H9 (cell line): ENCODE measurements at regions not wholly inside any gene's neighbourhood (a gene's known extent, or its start where the extent isn't known, plus 50 kb on each side); places are given as distances from the start of the nearest gene placed in this dataset.

Experiments
- DNase-seq: peaks from one replicate; pipeline ENCODE4 v3.0.0-alpha.2; 2017
- H2AFZ ChIP-seq: one replicate; pipeline ENCODE4 v1.6.1; 2013; ENCODE audit warnings: mild to moderate bottlenecking, low read length, control low read depth, moderate library complexity
- H2AK5ac ChIP-seq: 2 replicates; pipeline ENCODE4 v1.6.1; 2013; ENCODE audit warnings: low read length, control low read depth, mixed read lengths; ENCODE audit not compliant: insufficient read length
- H2BK120ac ChIP-seq: one replicate; pipeline ENCODE4 v1.6.1; 2013; ENCODE audit warnings: low read depth, mild to moderate bottlenecking, low read length, control low read depth, inconsistent platforms; ENCODE audit not compliant: poor library complexity, severe bottlenecking
- H2BK12ac ChIP-seq: 2 replicates; pipeline ENCODE4 v1.6.1; 2013; ENCODE audit warnings: low read length, control low read depth, mixed read lengths, low read depth; ENCODE audit not compliant: insufficient read length
- H2BK15ac ChIP-seq: 2 replicates; pipeline ENCODE4 v1.6.1; 2013; ENCODE audit warnings: low read depth, low read length, control low read depth
- H2BK20ac ChIP-seq: one replicate; pipeline ENCODE4 v1.6.1; 2013; ENCODE audit warnings: low read depth, mild to moderate bottlenecking, low read length, control low read depth, inconsistent platforms; ENCODE audit not compliant: poor library complexity, severe bottlenecking
- H2BK5ac ChIP-seq: 2 replicates; pipeline ENCODE4 v1.6.1; 2013; ENCODE audit warnings: low read length, control low read depth, mixed read lengths; ENCODE audit not compliant: insufficient read length
- H3K14ac ChIP-seq: 2 replicates; pipeline ENCODE4 v1.6.1; 2013; ENCODE audit warnings: low read length, control low read depth; ENCODE audit not compliant: insufficient read depth
- H3K18ac ChIP-seq: 2 replicates; pipeline ENCODE4 v1.6.1; 2013; ENCODE audit warnings: low read depth, mild to moderate bottlenecking, mixed read lengths, low read length, control low read depth; ENCODE audit not compliant: insufficient read length
- H3K23ac ChIP-seq: 2 replicates; pipeline ENCODE4 v1.6.1; 2013; ENCODE audit warnings: low read length, control low read depth, mixed read lengths, low read depth; ENCODE audit not compliant: insufficient read length
- H3K23me2 ChIP-seq: 2 replicates; pipeline ENCODE4 v1.6.1; 2013; ENCODE audit warnings: low read depth, mild to moderate bottlenecking, mixed read lengths, low read length, control low read depth; ENCODE audit not compliant: insufficient read length, poor library complexity, severe bottlenecking
- H3K27ac ChIP-seq: 2 replicates; pipeline ENCODE4 v1.5.1; 2013; ENCODE audit warnings: low read length, control low read depth, mixed read lengths, low read depth; ENCODE audit not compliant: insufficient read length
- H3K27me3 ChIP-seq: 2 replicates; pipeline ENCODE4 v1.6.1; 2013; ENCODE audit warnings: low read length, control low read depth, inconsistent platforms; ENCODE audit not compliant: insufficient read depth
- H3K4ac ChIP-seq: 2 replicates; pipeline ENCODE4 v1.6.1; 2013; ENCODE audit warnings: low read depth, mild to moderate bottlenecking, control low read depth, inconsistent platforms, low read length, moderate library complexity
- H3K4me1 ChIP-seq: 2 replicates; pipeline ENCODE4 v1.6.1; 2013; ENCODE audit warnings: low read length, control low read depth, inconsistent platforms; ENCODE audit not compliant: insufficient read depth
- H3K4me2 ChIP-seq: 2 replicates; pipeline ENCODE4 v1.6.1; 2013; ENCODE audit warnings: low read length, control low read depth, mixed read lengths; ENCODE audit not compliant: insufficient read length, insufficient read depth
- H3K56ac ChIP-seq: 2 replicates; pipeline ENCODE4 v1.6.1; 2013; ENCODE audit warnings: low read depth, mild to moderate bottlenecking, mixed read lengths, low read length, control low read depth; ENCODE audit not compliant: insufficient read length
- H3K79me1 ChIP-seq: 2 replicates; pipeline ENCODE4 v1.6.1; 2013; ENCODE audit warnings: low read depth, mild to moderate bottlenecking, moderate library complexity, low read length, control low read depth, inconsistent platforms; ENCODE audit not compliant: insufficient read depth, poor library complexity, severe bottlenecking
- H3K79me2 ChIP-seq: 2 replicates; pipeline ENCODE4 v1.6.1; 2013; ENCODE audit warnings: low read length, control low read depth, inconsistent platforms; ENCODE audit not compliant: insufficient read depth
- H3K9ac ChIP-seq: 2 replicates; pipeline ENCODE4 v1.6.1; 2013; ENCODE audit warnings: low read length, control low read depth, mixed read lengths; ENCODE audit not compliant: insufficient read length; ENCODE audit errors: extremely low read depth
- H3K9me3 ChIP-seq: one replicate; pipeline ENCODE4 v1.6.1; 2013; ENCODE audit warnings: low read depth, low read length, inconsistent platforms; ENCODE audit not compliant: control insufficient read depth
- H3T11ph ChIP-seq: one replicate; pipeline ENCODE4 v1.6.1; 2013; ENCODE audit warnings: mild to moderate bottlenecking, low read length, control low read depth, inconsistent platforms
- H4K20me1 ChIP-seq: one replicate; pipeline ENCODE4 v1.6.1; 2013; ENCODE audit not compliant: control insufficient read depth, insufficient read length, insufficient read depth
- H4K5ac ChIP-seq: 2 replicates; pipeline ENCODE4 v1.6.1; 2013; ENCODE audit warnings: low read depth, mild to moderate bottlenecking, mixed read lengths, low read length, control low read depth; ENCODE audit not compliant: insufficient read length
- H4K8ac ChIP-seq: replicated peaks from 2 replicates; pipeline ENCODE4 v1.6.1; 2013; ENCODE audit warnings: low read length, control low read depth, mixed read lengths, low read depth; ENCODE audit not compliant: insufficient read length
- H4K91ac ChIP-seq: 2 replicates; pipeline ENCODE4 v1.6.1; 2013; ENCODE audit warnings: low read depth, mild to moderate bottlenecking, moderate library complexity, mixed read lengths, low read length, control low read depth; ENCODE audit not compliant: insufficient read length
- H3K27ac Mint-ChIP-seq, 3 experiments: 2 replicates in 2 of 3; 3 replicates in 1 of 3; pipeline ENCODE4 v1.8.0; 2020 to 2021; ENCODE audit warnings: mixed read lengths in 3 of 3, mild to moderate bottlenecking in 1 of 3, moderate library complexity in 1 of 3
- H3K27me3 Mint-ChIP-seq: 2 replicates; pipeline ENCODE4 v1.8.0; 2021; ENCODE audit warnings: low read depth, mild to moderate bottlenecking, moderate library complexity, mixed read lengths
- H3K36me3 Mint-ChIP-seq, 3 experiments: 2 replicates in 2 of 3; 3 replicates in 1 of 3; pipeline ENCODE4 v1.8.0; 2020 to 2021; ENCODE audit warnings: low read depth in 3 of 3, mixed read lengths in 3 of 3; ENCODE audit not compliant: insufficient read depth in 1 of 3
- H3K4me1 Mint-ChIP-seq, 2 experiments: 2 replicates each; pipeline ENCODE4 v1.8.0; 2020; ENCODE audit warnings: mixed read lengths in 2 of 2
- H3K4me3 Mint-ChIP-seq, 2 experiments: 2 replicates in 1 of 2; 3 replicates in 1 of 2; pipeline ENCODE4 v1.8.0; 2020 to 2021; ENCODE audit warnings: mild to moderate bottlenecking in 2 of 2, mixed read lengths in 2 of 2, moderate library complexity in 1 of 2
- H3K9me3 Mint-ChIP-seq, 2 experiments: 2 replicates in 1 of 2; 3 replicates in 1 of 2; pipeline ENCODE4 v1.8.0; 2020; ENCODE audit warnings: mild to moderate bottlenecking in 2 of 2, mixed read lengths in 2 of 2, moderate library complexity in 1 of 2
- WGBS: extraction: QIAGEN DNeasy Blood & Tissue Kit; methylation state at CpG from one replicate; pipeline ENCODE4 v1.1.7; 2013; ENCODE audit warnings: missing lambda C conversion rate, low lambda C conversion rate, mixed read lengths; ENCODE audit not compliant: insufficient read length; ENCODE audit errors: extremely low coverage; 5-methylcytosine and 5-hydroxymethylcytosine counted together
- TF ChIP-seq, protein P1 (sequence below): fragments of 200-600 bp; sonication (generic); conservative IDR thresholded peaks from 3 replicates; pipeline ENCODE4 v1.8.0; 2021; ENCODE audit warnings: antibody characterized with exemption, mild to moderate bottlenecking

GRCh38 chr15:95291898-95292472 lies 1038.5 kb upstream of the NR2F2 start:
- Histone ChIP-seq H4K20me1 (no peaks in the 10 kb centered on the region), H2AFZ (no peak overlapping the region), H3K4me1 (no peaks in the 10 kb centered on the region), H3K4me2 (no peak overlapping the region), H3K79me1 (no peaks in the 10 kb centered on the region), H3K23ac (no peak overlapping the region), H3K14ac (no peak overlapping the region), H4K5ac (no peak overlapping the region), H3K9me3 (no peaks in the 10 kb centered on the region), H3K23me2 (peaks cover 5% of the 10 kb centered on the region), H3K27me3 (no peaks in the 10 kb centered on the region), H4K8ac (no peak overlapping the region), H2BK120ac (no peak overlapping the region), H3T11ph (no peak overlapping the region), H2BK20ac (no peak overlapping the region), H3K56ac (no peak overlapping the region), H3K27ac (no peak overlapping the region), H2BK15ac (no peak overlapping the region), H2AK5ac (no peak overlapping the region), H4K91ac (no peak overlapping the region), H2BK5ac (no peak overlapping the region), H3K9ac (no peak overlapping the region), H3K4ac (no peak overlapping the region), H3K79me2 (no peaks in the 10 kb centered on the region), H3K18ac (no peak overlapping the region), H2BK12ac (no peak overlapping the region)
- DNase-seq: no peak
- H3K36me3 Mint-ChIP-seq: no peaks in the 10 kb centered on the region
- no peaks in the 10 kb centered on the region for H3K9me3 Mint-ChIP-seq
- no peak overlapping the region for H3K4me3 Mint-ChIP-seq
- no CpG with 5 or more reads among the region's 3 CpGs for WGBS
- H3K27me3 Mint-ChIP-seq: peaks cover 2% of the 10 kb centered on the region; the same call in 1 of the 2 replicates
- H3K27ac Mint-ChIP-seq: no peak overlapping the region
- H3K4me1 Mint-ChIP-seq: peaks cover 15 to 16% of the 10 kb centered on the region in 2 experiments
- TF ChIP-seq, protein P1, sequence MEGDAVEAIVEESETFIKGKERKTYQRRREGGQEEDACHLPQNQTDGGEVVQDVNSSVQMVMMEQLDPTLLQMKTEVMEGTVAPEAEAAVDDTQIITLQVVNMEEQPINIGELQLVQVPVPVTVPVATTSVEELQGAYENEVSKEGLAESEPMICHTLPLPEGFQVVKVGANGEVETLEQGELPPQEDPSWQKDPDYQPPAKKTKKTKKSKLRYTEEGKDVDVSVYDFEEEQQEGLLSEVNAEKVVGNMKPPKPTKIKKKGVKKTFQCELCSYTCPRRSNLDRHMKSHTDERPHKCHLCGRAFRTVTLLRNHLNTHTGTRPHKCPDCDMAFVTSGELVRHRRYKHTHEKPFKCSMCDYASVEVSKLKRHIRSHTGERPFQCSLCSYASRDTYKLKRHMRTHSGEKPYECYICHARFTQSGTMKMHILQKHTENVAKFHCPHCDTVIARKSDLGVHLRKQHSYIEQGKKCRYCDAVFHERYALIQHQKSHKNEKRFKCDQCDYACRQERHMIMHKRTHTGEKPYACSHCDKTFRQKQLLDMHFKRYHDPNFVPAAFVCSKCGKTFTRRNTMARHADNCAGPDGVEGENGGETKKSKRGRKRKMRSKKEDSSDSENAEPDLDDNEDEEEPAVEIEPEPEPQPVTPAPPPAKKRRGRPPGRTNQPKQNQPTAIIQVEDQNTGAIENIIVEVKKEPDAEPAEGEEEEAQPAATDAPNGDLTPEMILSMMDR: peak; percentile 84
